T-helper 1 cell treated with Interleukin-12 subunit alpha and Interleukin-12 subunit beta and Interleukin-4 antibody, amounts not matched to agents 30 μg/mL and 1 μg/mL, for 36 hours (primary cell): ENCODE measurements at regions not wholly inside any gene's neighbourhood (a gene's known extent, or its start where the extent isn't known, plus 50 kb on each side); places are given as distances from the start of the nearest gene placed in this dataset.
"Not testable (repeated sequence)": the region's sequence is repeated elsewhere in the genome, so short reads cannot be mapped to it uniquely, and the experiment has no call there.

Experiments used
- H3K27ac Mint-ChIP-seq: one replicate; pipeline ENCODE4 v1.8.0; 2021; ENCODE audit warnings: mild to moderate bottlenecking, mixed read lengths
- H3K27me3 Mint-ChIP-seq: one replicate; pipeline ENCODE4 v1.8.0; 2021; ENCODE audit warnings: low read depth, mixed read lengths
- H3K36me3 Mint-ChIP-seq: one replicate; pipeline ENCODE4 v1.8.0; 2021; ENCODE audit warnings: low read depth, mixed read lengths
- H3K4me1 Mint-ChIP-seq: one replicate; pipeline ENCODE4 v1.8.0; 2021; ENCODE audit warnings: low read depth, mixed read lengths
- H3K4me3 Mint-ChIP-seq: one replicate; pipeline ENCODE4 v1.8.0; 2021; ENCODE audit warnings: mild to moderate bottlenecking, moderate library complexity, mixed read lengths
- H3K9me3 Mint-ChIP-seq: one replicate; pipeline ENCODE4 v1.8.0; 2021; ENCODE audit warnings: mixed read lengths

- not testable (repeated sequence) for H3K9me3 Mint-ChIP-seq, H3K27me3 Mint-ChIP-seq, H3K4me3 Mint-ChIP-seq, H3K27ac Mint-ChIP-seq, H3K4me1 Mint-ChIP-seq
- peaks cover 16% of the 10 kb centered on the region for H3K36me3 Mint-ChIP-seq
These were observed 62.8 kb downstream of the ARHGAP11B start for GRCh38 chr15:30688684-30689083.

- not testable (repeated sequence) for H3K4me3 Mint-ChIP-seq, H3K9me3 Mint-ChIP-seq, H3K27me3 Mint-ChIP-seq, H3K4me1 Mint-ChIP-seq, H3K27ac Mint-ChIP-seq
- H3K36me3 Mint-ChIP-seq = peaks cover 16% of the 10 kb centered on the region
These were observed 64.2 kb downstream of the ARHGAP11B start for GRCh38 chr15:30690153-30690552.

- H3K27me3 Mint-ChIP-seq, H3K36me3 Mint-ChIP-seq, H3K4me3 Mint-ChIP-seq, H3K27ac Mint-ChIP-seq, H3K9me3 Mint-ChIP-seq, H3K4me1 Mint-ChIP-seq: not testable (repeated sequence)
These were observed 69.9 kb downstream of the ARHGAP11B start for GRCh38 chr15:30695811-30696210.

- H3K27ac Mint-ChIP-seq = peak overlapping the region; percentile 96
- H3K4me3 Mint-ChIP-seq = peak overlapping the region; percentile 63
These were observed 70.7 kb downstream of the ARHGAP11B start for GRCh38 chr15:30696439-30697314.

GRCh38 chr15:30697315-30697685 is 71.4 kb downstream of the ARHGAP11B start:
- not testable (repeated sequence) for H3K27me3 Mint-ChIP-seq, H3K4me1 Mint-ChIP-seq, H3K36me3 Mint-ChIP-seq, H3K27ac Mint-ChIP-seq, H3K9me3 Mint-ChIP-seq, H3K4me3 Mint-ChIP-seq

More at GRCh38 chr15:30696439-30697314, 70.7 kb downstream of the ARHGAP11B start:
- H3K27me3 Mint-ChIP-seq, H3K36me3 Mint-ChIP-seq, H3K9me3 Mint-ChIP-seq, H3K4me1 Mint-ChIP-seq: not testable (repeated sequence)

- H3K27me3 Mint-ChIP-seq, H3K4me3 Mint-ChIP-seq, H3K36me3 Mint-ChIP-seq, H3K4me1 Mint-ChIP-seq, H3K9me3 Mint-ChIP-seq, H3K27ac Mint-ChIP-seq: not testable (repeated sequence)
These were observed 74.2 kb downstream of the ARHGAP11B start for GRCh38 chr15:30700006-30700597.

GRCh38 chr15:30707976-30708685 is 82.2 kb downstream of the ARHGAP11B start:
- not testable (repeated sequence) for H3K27ac Mint-ChIP-seq, H3K9me3 Mint-ChIP-seq, H3K36me3 Mint-ChIP-seq, H3K4me3 Mint-ChIP-seq, H3K27me3 Mint-ChIP-seq, H3K4me1 Mint-ChIP-seq

- not testable (repeated sequence) for H3K27me3 Mint-ChIP-seq, H3K4me3 Mint-ChIP-seq, H3K27ac Mint-ChIP-seq, H3K4me1 Mint-ChIP-seq, H3K36me3 Mint-ChIP-seq, H3K9me3 Mint-ChIP-seq
These were observed 82.9 kb downstream of the ARHGAP11B start for GRCh38 chr15:30708809-30709208.

GRCh38 chr15:30718038-30718643 is 92.2 kb downstream of the ARHGAP11B start:
- H3K4me3 Mint-ChIP-seq, H3K27ac Mint-ChIP-seq, H3K27me3 Mint-ChIP-seq, H3K9me3 Mint-ChIP-seq: not testable (repeated sequence)
- Mint-ChIP-seq H3K36me3 (peaks cover 21% of the 10 kb centered on the region), H3K4me1 (peaks cover 10% of the 10 kb centered on the region)

- not testable (repeated sequence) for H3K9me3 Mint-ChIP-seq, H3K4me3 Mint-ChIP-seq, H3K27me3 Mint-ChIP-seq
- Mint-ChIP-seq H3K4me1 (peaks cover 15% of the 10 kb centered on the region), H3K27ac (peak overlapping the region; percentile 75), H3K36me3 (peaks cover 31% of the 10 kb centered on the region)
These were observed 93.4 kb downstream of the ARHGAP11B start for GRCh38 chr15:30719363-30719762.

GRCh38 chr15:30720825-30721224 is 94.9 kb downstream of the ARHGAP11B start:
- not testable (repeated sequence) for H3K27me3 Mint-ChIP-seq

GRCh38 chr15:30721529-30721928 is 95.6 kb downstream of the ARHGAP11B start:
- H3K9me3 Mint-ChIP-seq, H3K4me3 Mint-ChIP-seq, H3K27me3 Mint-ChIP-seq, H3K27ac Mint-ChIP-seq: not testable (repeated sequence)
- H3K36me3 Mint-ChIP-seq = peaks cover 35% of the 10 kb centered on the region
- peaks cover 15% of the 10 kb centered on the region for H3K4me1 Mint-ChIP-seq

More at GRCh38 chr15:30720825-30721224, 94.9 kb downstream of the ARHGAP11B start:
- H3K36me3 Mint-ChIP-seq = peaks cover 30% of the 10 kb centered on the region
- not testable (repeated sequence) for H3K27ac Mint-ChIP-seq, H3K9me3 Mint-ChIP-seq, H3K4me3 Mint-ChIP-seq
- H3K4me1 Mint-ChIP-seq = peaks cover 15% of the 10 kb centered on the region

GRCh38 chr15:30723540-30724175 is 97.7 kb downstream of the ARHGAP11B start:
- Mint-ChIP-seq H3K4me1 (peaks cover 15% of the 10 kb centered on the region), H3K27ac (peak overlapping the region; percentile 46), H3K36me3 (peaks cover 37% of the 10 kb centered on the region)
- not testable (repeated sequence) for H3K4me3 Mint-ChIP-seq, H3K9me3 Mint-ChIP-seq, H3K27me3 Mint-ChIP-seq

- H3K9me3 Mint-ChIP-seq, H3K27me3 Mint-ChIP-seq, H3K27ac Mint-ChIP-seq, H3K4me3 Mint-ChIP-seq, H3K4me1 Mint-ChIP-seq: not testable (repeated sequence)
- H3K36me3 Mint-ChIP-seq = peaks cover 37% of the 10 kb centered on the region
These were observed 104.1 kb downstream of the ARHGAP11B start for GRCh38 chr15:30729880-30730590.
